Activated CD4-positive, alpha-beta T cell treated with anti-CD3 and anti-CD28 coated beads, Interleukin-2, amount 10 ng/mL, durations not matched to agents 7 days and 5 days (primary cell): ENCODE measurements at regions not wholly inside any gene's neighbourhood (a gene's known extent, or its start where the extent isn't known, plus 50 kb on each side); places are given as distances from the start of the nearest gene placed in this dataset.
"Not testable (repeated sequence)": the region's sequence is repeated elsewhere in the genome, so short reads cannot be mapped to it uniquely, and the experiment has no call there.

ENCODE experiments used
- CTCF ChIA-PET: fragments of 350-600 bp; sonication (Branson Sonifier 250); formaldehyde crosslinking; loops from one replicate; lab custom pipeline; 2021; ENCODE audit warnings: antibody characterized with exemption; lab: Charles Lee
- POLR2A ChIA-PET: fragments of 350-600 bp; sonication (Branson Sonifier 250); formaldehyde crosslinking; loops from one replicate; lab custom pipeline; 2021; ENCODE audit warnings: antibody characterized with exemption; lab: Charles Lee
- DNase-seq: peaks from one replicate; pipeline ENCODE4 v3.0.0-alpha.2; 2020
- H3K27ac Mint-ChIP-seq: one replicate; pipeline ENCODE4 v1.8.0; 2021; ENCODE audit warnings: mild to moderate bottlenecking, moderate library complexity, mixed read lengths
- H3K27me3 Mint-ChIP-seq: one replicate; pipeline ENCODE4 v1.8.0; 2021; ENCODE audit warnings: mixed read lengths
- H3K36me3 Mint-ChIP-seq: one replicate; pipeline ENCODE4 v1.8.0; 2021; ENCODE audit warnings: low read depth, mixed read lengths
- H3K4me1 Mint-ChIP-seq: one replicate; pipeline ENCODE4 v1.8.0; 2021; ENCODE audit warnings: mixed read lengths
- H3K4me3 Mint-ChIP-seq: one replicate; pipeline ENCODE4 v1.8.0; 2021; ENCODE audit warnings: mild to moderate bottlenecking, moderate library complexity, mixed read lengths
- H3K9me3 Mint-ChIP-seq: one replicate; pipeline ENCODE4 v1.8.0; 2021; ENCODE audit warnings: mixed read lengths

- H3K4me1 Mint-ChIP-seq, H3K27me3 Mint-ChIP-seq, H3K27ac Mint-ChIP-seq, CTCF ChIA-PET, H3K4me3 Mint-ChIP-seq, DNase-seq, POLR2A ChIA-PET: not testable (repeated sequence)
- Mint-ChIP-seq H3K9me3 (peaks cover 33% of the 10 kb centered on the region), H3K36me3 (peaks cover 17% of the 10 kb centered on the region)
These were observed 575.2 kb upstream of the ACVR2A start for GRCh38 chr2:147269581-147269980.

- POLR2A ChIA-PET = no interaction called here
- H3K27ac Mint-ChIP-seq = no peak overlapping the region
- no peak for DNase-seq
- CTCF ChIA-PET = no interaction called here
- peaks cover 8% of the 10 kb centered on the region for H3K9me3 Mint-ChIP-seq
- H3K27me3 Mint-ChIP-seq = peaks cover 14% of the 10 kb centered on the region
- H3K36me3 Mint-ChIP-seq = no peaks in the 10 kb centered on the region
- H3K4me1 Mint-ChIP-seq = no peaks in the 10 kb centered on the region
- H3K4me3 Mint-ChIP-seq = no peak overlapping the region
These were observed 584.6 kb upstream of the ACVR2A start for GRCh38 chr2:147260241-147260640.

- Mint-ChIP-seq H3K4me1 (no peaks in the 10 kb centered on the region), H3K9me3 (peaks cover 11% of the 10 kb centered on the region), H3K36me3 (peaks cover 1% of the 10 kb centered on the region), H3K27ac (no peak overlapping the region), H3K27me3 (peaks cover 15% of the 10 kb centered on the region), H3K4me3 (no peak overlapping the region)
- CTCF ChIA-PET = no interaction called here
- POLR2A ChIA-PET = no interaction called here
- DNase-seq = no peak
These were observed 589.0 kb upstream of the ACVR2A start for GRCh38 chr2:147255812-147256211.

DNA sequence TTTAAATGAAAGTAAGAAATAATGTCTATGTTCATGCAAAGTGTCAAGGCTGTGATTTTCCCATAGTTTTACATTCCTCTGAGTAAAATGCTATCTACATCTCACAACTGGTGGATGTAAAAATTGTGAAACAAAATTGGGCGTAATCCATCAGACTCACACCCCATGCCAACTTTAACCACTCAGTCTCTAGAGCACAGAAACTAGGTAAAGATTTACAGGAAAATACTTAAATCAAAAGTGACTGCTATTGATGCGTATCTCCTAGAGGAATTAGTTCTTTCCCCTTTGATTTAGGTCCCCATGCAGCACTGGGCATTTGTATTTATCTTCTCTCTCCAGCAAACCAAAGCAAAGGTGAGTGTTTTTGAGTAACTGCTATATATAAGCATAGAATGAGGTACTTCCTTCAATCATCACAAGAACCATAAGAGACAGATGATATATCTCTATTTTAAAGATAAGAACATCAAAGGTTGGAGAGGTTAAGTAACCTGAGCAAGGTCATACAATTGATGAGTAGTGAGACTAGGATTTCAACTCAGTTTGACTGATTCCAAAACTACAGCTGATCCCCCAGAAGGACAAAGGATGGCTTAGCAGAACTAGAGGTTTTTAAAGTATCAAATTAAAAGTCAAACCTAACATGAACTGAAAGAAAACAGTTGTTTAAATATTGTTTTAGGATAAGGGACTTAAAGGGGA lies 594.0 kb upstream of the ACVR2A start:
- H3K4me1 Mint-ChIP-seq = no peaks in the 10 kb centered on the region
- peaks cover 1% of the 10 kb centered on the region for H3K36me3 Mint-ChIP-seq
- POLR2A ChIA-PET = no interaction called here

GRCh38 chr2:147247749-147248148 lies 597.1 kb upstream of the ACVR2A start:
- Mint-ChIP-seq H3K27ac (no peak overlapping the region), H3K4me3 (no peak overlapping the region), H3K4me1 (no peaks in the 10 kb centered on the region), H3K36me3 (peaks cover 1% of the 10 kb centered on the region), H3K9me3 (peaks cover 6% of the 10 kb centered on the region), H3K27me3 (peaks cover 3% of the 10 kb centered on the region)
- no peak for DNase-seq
- CTCF ChIA-PET = no interaction called here
- POLR2A ChIA-PET = no interaction called here

More for the DNA sequence above, 594.0 kb upstream of the ACVR2A start:
- Mint-ChIP-seq H3K27ac (no peak overlapping the region), H3K27me3 (peaks cover 8% of the 10 kb centered on the region), H3K9me3 (peaks cover 9% of the 10 kb centered on the region), H3K4me3 (no peak overlapping the region)
- no peak for DNase-seq
- CTCF ChIA-PET = no interaction called here

DNA sequence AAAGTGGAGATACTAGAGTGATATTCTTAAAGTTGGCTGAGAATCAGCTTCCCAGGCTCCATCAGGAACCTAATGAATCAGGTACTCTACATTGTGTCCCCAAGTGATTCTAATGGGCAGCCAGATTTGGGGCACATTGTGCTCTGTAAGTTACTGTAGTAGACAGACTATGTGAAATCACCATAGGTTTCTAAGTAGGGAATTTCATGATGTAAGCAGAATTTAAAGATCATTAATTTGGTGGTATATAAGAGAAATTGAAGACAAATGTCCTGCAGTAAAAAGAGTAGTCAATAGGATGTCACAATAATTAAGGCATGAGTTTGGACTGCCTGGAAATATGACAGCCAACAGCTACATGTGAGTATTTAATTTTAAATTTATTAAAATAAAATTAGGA lies 602.4 kb upstream of the ACVR2A start:
- Mint-ChIP-seq H3K4me1 (no peaks in the 10 kb centered on the region), H3K27ac (no peak overlapping the region), H3K36me3 (no peaks in the 10 kb centered on the region), H3K4me3 (no peak overlapping the region), H3K27me3 (peaks cover 8% of the 10 kb centered on the region), H3K9me3 (peaks cover 2% of the 10 kb centered on the region)
- POLR2A ChIA-PET = no interaction called here
- CTCF ChIA-PET = no interaction called here
- DNase-seq = no peak

- H3K9me3 Mint-ChIP-seq = peaks cover 2% of the 10 kb centered on the region
- no peak for DNase-seq
- ChIA-PET CTCF (no interaction called here), POLR2A (no interaction called here)
- no peak overlapping the region for H3K4me3 Mint-ChIP-seq
- H3K27ac Mint-ChIP-seq = no peak overlapping the region
- H3K4me1 Mint-ChIP-seq = no peaks in the 10 kb centered on the region
- H3K36me3 Mint-ChIP-seq = no peaks in the 10 kb centered on the region
- peaks cover 16% of the 10 kb centered on the region for H3K27me3 Mint-ChIP-seq
These were observed 608.2 kb upstream of the ACVR2A start for GRCh38 chr2:147236601-147237000.

DNA sequence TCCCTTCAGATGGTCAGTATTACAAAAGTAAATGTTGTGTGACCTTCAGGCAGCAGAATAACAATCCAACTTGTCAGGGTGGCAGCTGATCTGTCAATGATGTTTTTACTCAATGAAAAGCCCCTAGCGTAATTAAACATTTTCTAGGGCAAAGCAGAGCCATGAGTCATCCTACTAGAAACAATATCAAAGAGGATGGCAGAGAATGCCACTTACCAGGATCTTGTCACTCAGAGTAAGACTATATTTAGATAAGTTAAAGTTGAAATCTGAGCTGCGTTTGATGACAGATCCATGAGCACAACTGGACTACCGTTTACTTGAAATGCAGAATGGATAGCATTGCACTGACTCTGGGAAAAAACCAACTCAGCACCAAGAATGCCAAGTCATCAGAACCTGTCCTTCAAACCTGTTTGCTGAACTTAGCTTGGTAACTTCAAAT lies 612.6 kb upstream of the ACVR2A start:
- H3K4me1 Mint-ChIP-seq = peaks cover 3% of the 10 kb centered on the region
- no peak for DNase-seq
- POLR2A ChIA-PET = no interaction called here
- H3K27ac Mint-ChIP-seq = no peak overlapping the region
- CTCF ChIA-PET = no interaction called here
- peaks cover 10% of the 10 kb centered on the region for H3K27me3 Mint-ChIP-seq
- H3K9me3 Mint-ChIP-seq = peaks cover 10% of the 10 kb centered on the region
- no peaks in the 10 kb centered on the region for H3K36me3 Mint-ChIP-seq
- H3K4me3 Mint-ChIP-seq = no peak overlapping the region

DNA sequence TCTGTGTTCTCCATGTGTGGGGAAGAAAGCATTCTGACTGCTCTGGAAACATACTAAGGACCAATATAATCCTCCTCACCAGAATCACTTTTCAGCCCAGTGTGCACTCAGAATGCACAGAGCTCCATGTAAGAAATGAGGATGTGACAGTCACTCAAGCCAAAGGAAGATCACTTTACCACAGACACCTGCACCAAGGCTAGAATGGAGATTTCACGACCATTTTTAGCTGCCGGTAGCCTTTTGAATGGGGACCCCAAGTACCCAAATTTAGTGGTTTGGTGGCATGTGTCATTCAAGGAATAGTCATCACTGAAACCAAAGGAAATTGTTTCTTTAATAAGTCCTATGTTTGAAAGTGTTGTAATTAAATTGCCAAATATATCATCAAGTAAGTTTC lies 613.2 kb upstream of the ACVR2A start:
- Mint-ChIP-seq H3K4me3 (no peak overlapping the region), H3K27me3 (peaks cover 10% of the 10 kb centered on the region), H3K27ac (no peak overlapping the region), H3K36me3 (no peaks in the 10 kb centered on the region), H3K9me3 (peaks cover 10% of the 10 kb centered on the region), H3K4me1 (peaks cover 3% of the 10 kb centered on the region)
- CTCF ChIA-PET = no interaction called here
- DNase-seq = no peak
- POLR2A ChIA-PET = no interaction called here

DNA sequence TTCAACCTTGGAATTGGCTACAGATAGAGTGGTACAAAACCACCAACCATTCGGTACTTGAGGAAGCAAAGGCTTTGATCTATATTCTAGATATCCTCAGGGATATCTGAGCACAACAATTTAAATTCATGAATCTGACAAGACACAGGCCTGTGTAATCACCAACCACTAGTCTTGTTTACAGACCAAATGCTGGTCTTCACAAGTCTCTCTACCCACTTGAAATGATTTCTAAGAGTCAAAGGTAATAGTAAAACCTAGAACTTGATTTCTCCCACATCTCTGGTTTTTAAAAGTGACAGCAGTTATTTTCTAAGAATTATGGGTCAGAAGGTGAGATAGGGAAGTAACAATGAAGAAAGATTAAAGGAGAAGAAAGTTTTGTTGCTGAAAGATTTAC lies 613.7 kb upstream of the ACVR2A start:
- Mint-ChIP-seq H3K36me3 (no peaks in the 10 kb centered on the region), H3K9me3 (peaks cover 10% of the 10 kb centered on the region), H3K4me3 (no peak overlapping the region), H3K27me3 (peaks cover 10% of the 10 kb centered on the region), H3K4me1 (peaks cover 3% of the 10 kb centered on the region), H3K27ac (no peak overlapping the region)
- no peak for DNase-seq
- ChIA-PET CTCF (no interaction called here), POLR2A (no interaction called here)

DNA sequence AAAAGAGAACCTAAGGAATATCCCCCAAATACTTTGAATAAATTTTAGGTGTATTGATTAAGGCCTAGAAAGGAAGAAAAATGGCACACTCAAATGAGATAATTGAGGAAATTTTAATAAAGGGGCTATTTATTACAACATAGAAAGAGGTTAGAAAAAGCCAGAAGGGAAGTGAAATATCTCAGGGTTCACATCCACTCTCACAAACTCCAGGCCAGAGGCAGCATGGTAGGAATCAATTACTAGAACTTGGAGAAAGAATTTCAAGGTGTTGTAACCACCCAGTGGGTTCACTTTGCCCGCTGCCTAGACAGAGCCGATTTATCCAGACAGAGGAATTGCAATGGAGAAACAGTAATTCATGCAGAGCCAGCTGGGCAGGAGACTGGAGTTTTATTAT lies 617.5 kb upstream of the ACVR2A start:
- ChIA-PET POLR2A (no interaction called here), CTCF (no interaction called here)
- DNase-seq = no peak
- Mint-ChIP-seq H3K9me3 (peaks cover 10% of the 10 kb centered on the region), H3K27ac (no peak overlapping the region), H3K4me1 (peaks cover 3% of the 10 kb centered on the region), H3K4me3 (no peak overlapping the region), H3K36me3 (no peaks in the 10 kb centered on the region), H3K27me3 (peaks cover 2% of the 10 kb centered on the region)

DNA sequence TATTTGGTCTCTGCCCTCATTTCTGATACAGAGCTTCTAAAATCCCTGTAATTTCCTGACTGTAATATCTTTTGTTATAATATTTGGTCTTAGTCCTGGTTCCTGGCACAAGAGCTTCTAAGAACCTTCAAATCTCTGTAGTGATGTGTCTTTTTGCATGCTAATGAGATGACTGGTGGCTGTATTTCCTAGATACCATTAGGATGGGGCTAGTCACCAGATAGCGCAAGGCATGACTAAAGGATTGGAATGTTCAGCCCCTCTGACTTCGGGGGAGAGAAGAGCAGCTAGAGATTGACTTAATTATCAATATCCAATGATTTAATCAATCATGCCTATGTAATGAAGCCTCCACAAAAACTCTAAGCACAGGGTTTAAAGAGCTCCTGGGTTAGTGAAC lies 620.8 kb upstream of the ACVR2A start:
- POLR2A ChIA-PET = no interaction called here
- Mint-ChIP-seq H3K4me3 (no peak overlapping the region), H3K9me3 (peaks cover 10% of the 10 kb centered on the region), H3K4me1 (no peaks in the 10 kb centered on the region), H3K36me3 (no peaks in the 10 kb centered on the region), H3K27ac (no peak overlapping the region), H3K27me3 (no peaks in the 10 kb centered on the region)
- no peak for DNase-seq
- CTCF ChIA-PET = interaction anchor here (0.9 kb wide), 1 partner anchor 33 kb away, joined by 4 read pairs; no protein-coding TSS in a partner anchor

DNA sequence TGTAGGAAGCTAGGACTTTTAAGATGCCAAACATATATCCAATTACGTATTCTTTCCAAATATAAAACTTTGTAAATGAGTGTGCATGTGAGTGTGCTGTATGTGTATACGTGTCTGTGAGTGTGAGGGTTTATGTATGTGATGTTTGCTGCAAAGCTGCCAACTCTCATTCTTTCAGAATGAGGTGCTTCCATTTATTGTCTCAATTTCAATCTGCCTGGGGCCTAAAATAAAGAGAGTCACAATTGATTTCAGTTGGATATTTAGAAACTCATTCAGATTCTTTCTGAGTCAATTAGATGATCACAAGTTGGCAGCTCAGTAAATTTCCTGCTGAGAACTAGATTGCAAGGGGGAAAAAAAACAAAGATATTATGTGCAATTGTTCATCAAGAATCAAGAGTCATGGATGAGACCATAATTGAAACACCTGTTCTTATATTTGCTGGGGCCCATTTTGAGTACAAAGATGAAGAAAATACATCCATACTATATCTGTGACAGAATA lies 621.2 kb upstream of the ACVR2A start:
- Mint-ChIP-seq H3K4me3 (no peak overlapping the region), H3K9me3 (peaks cover 10% of the 10 kb centered on the region), H3K27ac (no peak overlapping the region), H3K4me1 (no peaks in the 10 kb centered on the region), H3K36me3 (no peaks in the 10 kb centered on the region), H3K27me3 (no peaks in the 10 kb centered on the region)
- no peak for DNase-seq
- CTCF ChIA-PET = no interaction called here
- POLR2A ChIA-PET = no interaction called here

GRCh38 chr2:147223119-147223518 lies 621.7 kb upstream of the ACVR2A start:
- Mint-ChIP-seq H3K36me3 (no peaks in the 10 kb centered on the region), H3K9me3 (peaks cover 10% of the 10 kb centered on the region), H3K27ac (no peak overlapping the region), H3K4me3 (no peak overlapping the region), H3K27me3 (no peaks in the 10 kb centered on the region), H3K4me1 (no peaks in the 10 kb centered on the region)
- CTCF ChIA-PET = no interaction called here
- DNase-seq = no peak
- POLR2A ChIA-PET = no interaction called here
